Islet of Langerhans (tissue), 1 donor: ENCODE measurements at regions not wholly inside any gene's neighbourhood (a gene's known extent, or its start where the extent isn't known, plus 50 kb on each side); places are given as distances from the start of the nearest gene placed in this dataset.

Source experiments
- FAIRE-seq: peaks from one replicate; lab custom pipeline; 2011; peaks lifted over from hg19 to GRCh38; lab: Jason Lieb, UNC

GRCh38 chr2:187274146-187274545 lies 173.9 kb downstream of the CALCRL start:
- no peak for FAIRE-seq

GRCh38 chr2:187272255-187272654 lies 175.8 kb downstream of the CALCRL start:
- no peak for FAIRE-seq

GRCh38 chr2:187271825-187272224 lies 176.2 kb downstream of the CALCRL start:
- no peak for FAIRE-seq

- FAIRE-seq = no peak
Measured at GRCh38 chr2:187266645-187267044, 181.4 kb downstream of the CALCRL start.

GRCh38 chr2:187266147-187266546 lies 181.9 kb downstream of the CALCRL start:
- no peak for FAIRE-seq

- FAIRE-seq = no peak
Measured at GRCh38 chr2:187264612-187265011, 183.4 kb downstream of the CALCRL start.

GRCh38 chr2:187263675-187264560 lies 184.1 kb downstream of the CALCRL start:
- no peak for FAIRE-seq

GRCh38 chr2:187261705-187262104 lies 186.3 kb downstream of the CALCRL start:
- no peak for FAIRE-seq

GRCh38 chr2:187252063-187252462 lies 196.0 kb downstream of the CALCRL start:
- FAIRE-seq = no peak

- no peak for FAIRE-seq
Measured at GRCh38 chr2:187250137-187250536, 197.9 kb downstream of the CALCRL start.

GRCh38 chr2:187233811-187234210 lies 214.2 kb downstream of the CALCRL start:
- FAIRE-seq = no peak

GRCh38 chr2:187232749-187233148 lies 215.3 kb downstream of the CALCRL start:
- FAIRE-seq = peak; percentile 9

- FAIRE-seq = no peak
Measured at GRCh38 chr2:187230088-187230487, 218.0 kb downstream of the CALCRL start.

- no peak for FAIRE-seq
Measured at GRCh38 chr2:187228986-187229385, 219.1 kb downstream of the CALCRL start.

- no peak for FAIRE-seq
Measured at GRCh38 chr2:187224989-187225388, 223.1 kb downstream of the CALCRL start.

GRCh38 chr2:187220071-187220470 lies 228.0 kb downstream of the CALCRL start:
- FAIRE-seq = no peak

GRCh38 chr2:187215532-187216240 lies 232.4 kb downstream of the CALCRL start:
- no peak for FAIRE-seq

GRCh38 chr2:187214306-187214705 lies 233.7 kb downstream of the CALCRL start:
- no peak for FAIRE-seq

- no peak for FAIRE-seq
Measured at GRCh38 chr2:187213798-187214197, 234.3 kb downstream of the CALCRL start.

GRCh38 chr2:187210726-187211125 lies 237.3 kb downstream of the CALCRL start:
- FAIRE-seq = no peak

- FAIRE-seq = no peak
Measured at GRCh38 chr2:187208199-187208785, 239.8 kb downstream of the CALCRL start.

GRCh38 chr2:187207126-187207525 lies 240.9 kb downstream of the CALCRL start:
- no peak for FAIRE-seq

GRCh38 chr2:187206471-187206870 lies 241.6 kb downstream of the CALCRL start:
- FAIRE-seq = no peak
